CD4-positive, alpha-beta T cell (primary cell): ENCODE measurements at regions not wholly inside any gene's neighbourhood (a gene's known extent, or its start where the extent isn't known, plus 50 kb on each side); places are given as distances from the start of the nearest gene placed in this dataset.

ENCODE experiments used
- ATAC-seq: fragments of 200-7000 bp; cut with Tn5 transposase; one replicate; pipeline ENCODE4 v1.10.0; 2022; ENCODE audit warnings: mild to moderate bottlenecking; ENCODE audit not compliant: poor library complexity
- CTCF ChIA-PET: fragments of 350-600 bp; sonication (Branson Sonifier 250); formaldehyde crosslinking; loops from one replicate; lab custom pipeline; 2021; ENCODE audit warnings: antibody characterized with exemption, inconsistent platforms; lab: Charles Lee
- POLR2A ChIA-PET: fragments of 350-600 bp; sonication (Branson Sonifier 250); formaldehyde crosslinking; loops from one replicate; lab custom pipeline; 2021; ENCODE audit warnings: antibody characterized with exemption, inconsistent platforms; lab: Charles Lee
- DNase-seq, 14 experiments: peaks; one replicate each; pipeline ENCODE4 v3.0.0-alpha.2; 2013 to 2020; ENCODE audit warnings: mixed read lengths in 2 of 14
- H3K27ac ChIP-seq, 2 donors: one replicate each; pipeline versions ENCODE4 v1.5.1 to v1.7.0; 2013; ENCODE audit warnings: low read length in 2 of 2, low read depth in 1 of 2, mild to moderate bottlenecking in 1 of 2
- H3K27me3 ChIP-seq, 2 experiments: 1 replicate in 1 of 2; 2 replicates in 1 of 2; pipeline versions ENCODE4 v1.6.1 to v1.7.0; 2013; ENCODE audit warnings: low read length in 2 of 2, control low read depth in 1 of 2, mild to moderate bottlenecking in 1 of 2, moderate library complexity in 1 of 2; ENCODE audit not compliant: insufficient read depth in 2 of 2, control insufficient read depth in 1 of 2
- H3K36me3 ChIP-seq: one replicate; pipeline ENCODE4 v1.6.1; 2013; ENCODE audit warnings: low read length, control low read depth; ENCODE audit not compliant: insufficient read depth
- H3K4me1 ChIP-seq: one replicate; pipeline ENCODE4 v1.6.1; 2013; ENCODE audit warnings: low read length, control low read depth; ENCODE audit not compliant: insufficient read depth
- H3K4me3 ChIP-seq: one replicate; pipeline ENCODE4 v1.5.1; 2013; ENCODE audit warnings: mild to moderate bottlenecking, low read length, moderate library complexity
- H3K9me3 ChIP-seq, 2 experiments: 1 replicate in 1 of 2; 2 replicates in 1 of 2; pipeline versions ENCODE4 v1.6.1 to v1.7.0; 2013; ENCODE audit warnings: low read length in 2 of 2, mild to moderate bottlenecking in 2 of 2, control low read depth in 1 of 2, moderate library complexity in 1 of 2; ENCODE audit not compliant: control insufficient read depth in 1 of 2, insufficient read depth in 1 of 2
- H3K27ac Mint-ChIP-seq: one replicate; pipeline ENCODE4 v1.8.0; 2020; ENCODE audit warnings: mixed read lengths
- H3K27me3 Mint-ChIP-seq: one replicate; pipeline ENCODE4 v1.8.0; 2021; ENCODE audit warnings: mixed read lengths
- H3K36me3 Mint-ChIP-seq: one replicate; pipeline ENCODE4 v1.8.0; 2021; ENCODE audit warnings: low read depth, mixed read lengths
- H3K4me1 Mint-ChIP-seq: one replicate; pipeline ENCODE4 v1.8.0; 2021; ENCODE audit warnings: low read depth, mixed read lengths
- H3K4me3 Mint-ChIP-seq: one replicate; pipeline ENCODE4 v1.8.0; 2020; ENCODE audit warnings: mild to moderate bottlenecking, mixed read lengths
- H3K9me3 Mint-ChIP-seq: one replicate; pipeline ENCODE4 v1.8.0; 2020; ENCODE audit warnings: mixed read lengths
- CTCF ChIP-seq: fragments of 200-600 bp; IDR thresholded peaks from one replicate; pipeline ENCODE4 v1.8.0; 2022; ENCODE audit warnings: antibody characterized with exemption, mild to moderate bottlenecking
- intact Hi-C, 2 experiments: fragments of 100-400 bp; cut with DNase I in 1 of 2; cut with micrococcal nuclease in 1 of 2; formaldehyde crosslinking; loops; one replicate each; pipeline versions ENCODE4 v1.15.1 to v1.9.0; 2023 to 2025; cut with DNase I, micrococcal nuclease

DNA sequence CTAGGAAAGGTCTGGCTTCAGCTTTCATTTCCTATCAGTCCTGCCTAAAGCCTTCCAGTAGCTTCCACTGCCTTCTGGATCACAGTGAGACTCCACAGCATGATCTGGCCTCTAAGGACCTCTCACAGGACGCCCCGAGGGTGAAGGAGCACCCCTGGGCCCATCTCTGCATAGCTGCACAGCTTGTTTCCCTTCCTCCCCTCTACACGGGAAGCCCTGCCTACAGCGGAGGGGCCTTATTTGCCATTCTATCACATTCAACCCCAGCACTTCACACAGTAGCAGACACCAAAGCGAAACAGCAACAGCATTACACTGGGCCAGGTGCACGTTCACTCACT, 162.3 kb upstream of the GRK3 start:
- POLR2A ChIA-PET: no interaction called here
- peak overlapping the region; percentile 49 for H3K27ac Mint-ChIP-seq
- peak overlapping the region; percentile 69 for H3K4me3 Mint-ChIP-seq
- intact Hi-C loops: no loop called here
- peaks cover 55% of the 10 kb centered on the region for H3K4me1 ChIP-seq
- CTCF ChIA-PET: no interaction called here
- peaks cover 0 to 4% of the 10 kb centered on the region in 2 experiments for H3K9me3 ChIP-seq
- H3K27me3 ChIP-seq: no peaks in the 10 kb centered on the region
- H3K9me3 Mint-ChIP-seq: no peaks in the 10 kb centered on the region
- no peak for DNase-seq
- H3K4me3 ChIP-seq: no peak overlapping the region
- no peaks in the 10 kb centered on the region for H3K36me3 ChIP-seq
- no peak overlapping the region for H3K27ac ChIP-seq
- H3K4me1 Mint-ChIP-seq: peaks cover 38% of the 10 kb centered on the region
- no peak for ATAC-seq
- no peaks in the 10 kb centered on the region for H3K27me3 Mint-ChIP-seq
- H3K36me3 Mint-ChIP-seq: no peaks in the 10 kb centered on the region
- no peak for TF ChIP-seq CTCF

GRCh38 chr22:25402501-25403283, 161.8 kb upstream of the GRK3 start:
- no peak for TF ChIP-seq CTCF
- Mint-ChIP-seq H3K9me3 (no peaks in the 10 kb centered on the region), H3K4me3 (peak overlapping the region; percentile 69), H3K27ac (peak overlapping the region; percentile 49), H3K4me1 (peaks cover 34% of the 10 kb centered on the region), H3K27me3 (no peaks in the 10 kb centered on the region), H3K36me3 (no peaks in the 10 kb centered on the region)
- intact Hi-C loops: no loop called here
- Histone ChIP-seq H3K27ac (no peak overlapping the region), H3K4me3 (no peak overlapping the region), H3K9me3 (peaks cover 0 to 4% of the 10 kb centered on the region in 2 experiments), H3K36me3 (no peaks in the 10 kb centered on the region), H3K27me3 (no peaks in the 10 kb centered on the region), H3K4me1 (peaks cover 52% of the 10 kb centered on the region)
- ChIA-PET CTCF (no interaction called here), POLR2A (no interaction called here)
- DNase-seq (no peak), ATAC-seq (no peak)

- Mint-ChIP-seq H3K9me3 (no peaks in the 10 kb centered on the region), H3K27ac (peak overlapping the region; percentile 54), H3K27me3 (no peaks in the 10 kb centered on the region), H3K36me3 (no peaks in the 10 kb centered on the region), H3K4me1 (peaks cover 33% of the 10 kb centered on the region), H3K4me3 (peak overlapping the region; percentile 90)
- POLR2A ChIA-PET: interaction anchor here (0.7 kb wide), 1 partner anchor 14 kb away, joined by 4 read pairs; no protein-coding TSS in a partner anchor
- no peak for TF ChIP-seq CTCF
- DNase-seq (no peak), ATAC-seq (no peak)
- intact Hi-C loops: no loop called here
- Histone ChIP-seq H3K4me1 (peaks cover 46% of the 10 kb centered on the region), H3K27me3 (no peaks in the 10 kb centered on the region), H3K36me3 (no peaks in the 10 kb centered on the region), H3K9me3 (peaks cover 0 to 4% of the 10 kb centered on the region in 2 experiments), H3K4me3 (peak overlapping the region; percentile 54), H3K27ac (no peak overlapping the region)
- CTCF ChIA-PET: no interaction called here
Measured at GRCh38 chr22:25403284-25403810, 161.1 kb upstream of the GRK3 start.
